Stomach (tissue), 8 donors: ENCODE measurements at regions not wholly inside any gene's neighbourhood (a gene's known extent, or its start where the extent isn't known, plus 50 kb on each side); places are given as distances from the start of the nearest gene placed in this dataset.

Experiments used
- DNase-seq, 2 donors: peaks; one replicate each; pipeline versions ENCODE4 v3.0.0 to v3.0.0-alpha.2; 2013 to 2019
- H3K27ac ChIP-seq, 5 donors: fragments of 200-600 bp in 4 of 5; sonication (generic) in 4 of 5; one replicate each; pipeline ENCODE4 v1.5.1; 2013 to 2019; ENCODE audit warnings: mild to moderate bottlenecking in 1 of 5, moderate library complexity in 1 of 5
- H3K27me3 ChIP-seq, 3 donors: fragments of 200-600 bp; sonication (generic); one replicate each; pipeline ENCODE4 v1.5.1; 2017 to 2019; ENCODE audit warnings: mixed run types in 1 of 3
- H3K36me3 ChIP-seq, 4 donors: fragments of 200-600 bp; sonication (generic); 1 replicate in 3 of 4; 2 replicates in 1 of 4; pipeline ENCODE4 v1.5.1; 2016 to 2019
- H3K4me1 ChIP-seq, 4 donors: fragments of 200-600 bp; sonication (generic); one replicate each; pipeline ENCODE4 v1.5.1; 2016 to 2019
- H3K4me3 ChIP-seq, 4 donors: fragments of 200-600 bp; sonication (generic) in 3 of 4; one replicate each; pipeline ENCODE4 v1.5.1; 2016 to 2019; ENCODE audit warnings: mild to moderate bottlenecking in 1 of 4
- H3K9me3 ChIP-seq, 4 donors: fragments of 200-600 bp; sonication (generic); one replicate each; pipeline ENCODE4 v1.5.1; 2016 to 2019
- EP300 ChIP-seq: sonication (generic); formaldehyde crosslinking; IDR thresholded peaks from one replicate; pipeline ENCODE4 v1.6.1; 2017; ENCODE audit warnings: antibody characterized with exemption
- POLR2A ChIP-seq, 4 donors: fragments of 450-650 bp; IDR thresholded peaks; one replicate each; pipeline ENCODE4 v1.6.1; 2016; ENCODE audit warnings: antibody characterized with exemption in 4 of 4, control low read depth in 2 of 4, mild to moderate bottlenecking in 1 of 4, moderate library complexity in 1 of 4
- POLR2AphosphoS5 ChIP-seq, 3 donors: sonication (generic); formaldehyde crosslinking; IDR thresholded peaks; one replicate each; pipeline ENCODE4 v1.6.1; 2016; ENCODE audit warnings: antibody characterized with exemption in 3 of 3
- WGBS, 5 donors: extraction: QIAGEN DNeasy Blood & Tissue Kit in 3 of 5; methylation state at CpG; one replicate each; pipeline versions ENCODE4 v1.1.5 to v1.1.7; 2013 to 2018; 5-methylcytosine and 5-hydroxymethylcytosine counted together
- intact Hi-C: fragments of 100-400 bp; cut with DNase I; formaldehyde crosslinking; loops from one replicate; pipeline ENCODE4 v1.15.1; 2023; ENCODE audit warnings: low total_unique reads
- TF ChIP-seq, protein P1 (sequence below), 7 experiments: fragments of 450-650 bp in 4 of 7; fragments of 200-600 bp in 3 of 7; sonication (generic) in 3 of 7; IDR thresholded peaks; one replicate each; pipeline ENCODE4 v1.5.1; 2016 to 2019; ENCODE audit warnings: antibody characterized with exemption in 7 of 7, control low read depth in 2 of 7, mild to moderate bottlenecking in 1 of 7
- donor health status: healthy with polysubstance abuse.
- donor health status: Bipolar disorder and iron deficiency.
- donor health status: healthy.

DNA sequence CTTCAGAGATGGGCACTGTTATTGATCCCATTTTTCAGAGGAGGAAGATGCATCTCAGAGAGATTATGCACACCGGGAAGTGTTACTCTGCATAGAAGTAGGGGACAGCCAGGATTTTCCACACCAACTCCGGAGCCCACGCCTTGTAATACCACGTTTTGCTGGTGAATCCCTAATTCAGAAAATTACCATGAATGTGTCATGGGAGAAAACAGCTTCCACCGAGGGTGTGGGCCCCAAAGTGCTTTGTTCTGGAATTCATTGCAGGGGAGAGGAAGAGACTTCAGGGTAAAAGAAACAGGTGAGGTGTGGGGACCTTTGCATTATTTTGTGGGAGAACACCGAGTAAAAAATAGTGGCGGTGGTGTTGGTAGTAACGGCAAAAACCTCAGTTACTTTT is 1051.4 kb upstream of the RBFOX1 start:
- TF ChIP-seq, protein P1, sequence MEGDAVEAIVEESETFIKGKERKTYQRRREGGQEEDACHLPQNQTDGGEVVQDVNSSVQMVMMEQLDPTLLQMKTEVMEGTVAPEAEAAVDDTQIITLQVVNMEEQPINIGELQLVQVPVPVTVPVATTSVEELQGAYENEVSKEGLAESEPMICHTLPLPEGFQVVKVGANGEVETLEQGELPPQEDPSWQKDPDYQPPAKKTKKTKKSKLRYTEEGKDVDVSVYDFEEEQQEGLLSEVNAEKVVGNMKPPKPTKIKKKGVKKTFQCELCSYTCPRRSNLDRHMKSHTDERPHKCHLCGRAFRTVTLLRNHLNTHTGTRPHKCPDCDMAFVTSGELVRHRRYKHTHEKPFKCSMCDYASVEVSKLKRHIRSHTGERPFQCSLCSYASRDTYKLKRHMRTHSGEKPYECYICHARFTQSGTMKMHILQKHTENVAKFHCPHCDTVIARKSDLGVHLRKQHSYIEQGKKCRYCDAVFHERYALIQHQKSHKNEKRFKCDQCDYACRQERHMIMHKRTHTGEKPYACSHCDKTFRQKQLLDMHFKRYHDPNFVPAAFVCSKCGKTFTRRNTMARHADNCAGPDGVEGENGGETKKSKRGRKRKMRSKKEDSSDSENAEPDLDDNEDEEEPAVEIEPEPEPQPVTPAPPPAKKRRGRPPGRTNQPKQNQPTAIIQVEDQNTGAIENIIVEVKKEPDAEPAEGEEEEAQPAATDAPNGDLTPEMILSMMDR (IDR thresholded peaks at IDR 0.05): no peak
- TF ChIP-seq POLR2A (IDR thresholded peaks at IDR 0.05) (no peak), EP300 (no peak), POLR2AphosphoS5 (IDR thresholded peaks at IDR 0.05) (no peak)
- 78 to 84% (median 81%) methylated on average over 8 of the region's 8 CpGs for WGBS, 5 donors

DNA sequence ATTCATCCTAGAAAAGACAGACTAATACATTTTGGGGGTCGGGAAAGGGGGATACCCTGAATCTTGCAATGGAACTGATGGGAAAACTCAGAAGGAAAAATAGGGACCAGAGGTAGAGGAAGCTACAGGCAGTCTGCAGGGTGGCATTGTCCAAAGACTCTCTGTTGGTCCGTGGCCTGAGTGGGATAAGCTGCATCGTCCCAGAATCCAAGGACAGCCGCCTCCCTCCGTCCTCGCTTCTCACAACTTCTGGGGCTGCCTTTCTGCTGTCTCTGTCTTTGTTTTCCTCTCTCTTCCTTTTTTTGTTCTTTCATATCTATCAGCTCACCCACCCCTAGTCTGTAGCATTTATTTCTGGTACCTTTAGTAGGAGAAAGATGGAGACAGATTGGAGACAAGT is 1052.6 kb upstream of the RBFOX1 start:
- WGBS, 5 donors: 62 to 86% (median 72%) methylated on average over 6 of the region's 6 CpGs

More for the DNA sequence above, 1051.4 kb upstream of the RBFOX1 start:
- no peaks in the 10 kb centered on the region for H3K4me1 ChIP-seq
- intact Hi-C loops: no loop called here
- no peak for DNase-seq
- H3K36me3 ChIP-seq: no peaks in the 10 kb centered on the region
- H3K27ac ChIP-seq: no peak overlapping the region
- no peak overlapping the region for H3K4me3 ChIP-seq
- H3K27me3 ChIP-seq: no peaks in the 10 kb centered on the region
- H3K9me3 ChIP-seq: peaks cover 0 to 20% (median under 1%) of the 10 kb centered on the region in 4 donors

DNA sequence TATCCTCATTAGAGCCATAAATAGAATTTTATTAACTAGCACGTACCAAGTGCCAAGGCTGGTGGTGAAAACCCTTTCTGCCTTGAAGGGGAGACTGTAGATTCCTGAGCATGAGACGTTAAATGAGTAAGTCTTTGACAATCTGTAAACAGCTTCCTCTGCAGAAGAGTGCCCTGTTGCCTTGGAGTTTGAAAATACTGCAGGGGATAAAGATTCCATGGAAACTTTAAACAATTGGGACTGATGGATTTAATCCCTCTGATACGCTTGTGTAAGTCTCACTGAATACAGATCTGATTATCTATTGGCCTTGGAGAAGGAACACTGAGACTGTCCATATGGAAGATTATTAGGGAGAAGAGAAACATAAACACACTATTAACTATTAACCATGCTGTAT is 1053.4 kb upstream of the RBFOX1 start:
- Histone ChIP-seq H3K27me3 (no peaks in the 10 kb centered on the region), H3K4me1 (no peaks in the 10 kb centered on the region), H3K4me3 (no peak overlapping the region), H3K36me3 (no peaks in the 10 kb centered on the region), H3K27ac (no peak overlapping the region), H3K9me3 (peaks cover 0 to 11% (median 3%) of the 10 kb centered on the region in 4 donors)
- 28 to 40% (median 35%) methylated on average over 3 of the region's 3 CpGs for whole genome bisulfite sequencing, 5 donors
- intact Hi-C loops: no loop called here
- DNase-seq: no peak
- no peak for TF ChIP-seq POLR2AphosphoS5 (IDR thresholded peaks at IDR 0.05)
- TF ChIP-seq, protein P1 (IDR thresholded peaks at IDR 0.05): no peak
- TF ChIP-seq EP300: no peak
- no peak for TF ChIP-seq POLR2A (IDR thresholded peaks at IDR 0.05)

More for the DNA sequence above, 1052.6 kb upstream of the RBFOX1 start:
- H3K9me3 ChIP-seq: peaks cover 0 to 12% (median 2%) of the 10 kb centered on the region in 4 donors
- no peak overlapping the region for H3K27ac ChIP-seq
- H3K4me1 ChIP-seq: no peaks in the 10 kb centered on the region
- no peaks in the 10 kb centered on the region for H3K27me3 ChIP-seq
- H3K36me3 ChIP-seq: no peaks in the 10 kb centered on the region
- TF ChIP-seq, protein P1 (IDR thresholded peaks at IDR 0.05): no peak
- no peak for TF ChIP-seq EP300
- no peak for TF ChIP-seq POLR2AphosphoS5 (IDR thresholded peaks at IDR 0.05)
- no peak for TF ChIP-seq POLR2A (IDR thresholded peaks at IDR 0.05)
- intact Hi-C loops: no loop called here
- no peak for DNase-seq
- no peak overlapping the region for H3K4me3 ChIP-seq

DNA sequence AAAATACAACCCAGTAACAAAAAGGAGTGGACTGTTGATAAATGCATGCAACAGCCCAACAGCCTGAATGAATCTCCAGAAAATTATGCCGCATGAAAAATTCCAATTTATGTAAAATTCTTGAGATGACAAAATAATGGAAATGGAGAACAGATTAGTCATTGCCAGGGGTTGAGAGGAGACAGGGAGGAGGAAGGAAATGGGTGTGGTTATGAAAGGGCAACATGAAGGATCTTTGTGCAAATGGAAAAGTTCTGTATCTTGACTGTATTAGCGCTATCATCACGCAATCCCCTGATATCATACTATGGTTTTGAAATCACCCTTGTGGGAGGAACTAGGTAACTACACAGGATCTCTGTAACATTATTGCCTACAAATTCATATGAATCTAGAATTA is 1058.3 kb upstream of the RBFOX1 start:
- Histone ChIP-seq H3K36me3 (no peaks in the 10 kb centered on the region), H3K4me3 (no peak overlapping the region), H3K9me3 (peaks cover 0 to 8% (median 3%) of the 10 kb centered on the region in 4 donors), H3K27ac (no peak overlapping the region), H3K4me1 (no peaks in the 10 kb centered on the region), H3K27me3 (no peaks in the 10 kb centered on the region)
- intact Hi-C loops: no loop called here
- DNase-seq: no peak
- 91 to 96% (median 95%) methylated on average over 3 of the region's 3 CpGs for WGBS, 5 donors
- TF ChIP-seq, protein P1 (IDR thresholded peaks at IDR 0.05): no peak
- TF ChIP-seq POLR2AphosphoS5 (IDR thresholded peaks at IDR 0.05) (no peak), EP300 (no peak), POLR2A (IDR thresholded peaks at IDR 0.05) (no peak)
